Fibroblast of lung (primary cell): ENCODE measurements at regions not wholly inside any gene's neighbourhood (a gene's known extent, or its start where the extent isn't known, plus 50 kb on each side); places are given as distances from the start of the nearest gene placed in this dataset.

ENCODE experiments used
- EZH2 ChIP-seq: IDR thresholded peaks from 2 replicates; pipeline ENCODE4 v1.5.1; 2012; ENCODE audit warnings: low read length, control low read depth, mild to moderate bottlenecking; ENCODE audit errors: missing control alignments
- TF ChIP-seq, protein P1 (sequence below), 2 donors: IDR thresholded peaks in 1 of 2; conservative IDR thresholded peaks in 1 of 2; 1 replicate in 1 of 2; 2 replicates in 1 of 2; pipeline ENCODE4 v1.5.1; 2011 to 2012; ENCODE audit warnings: low read length in 2 of 2, control low read depth in 1 of 2, inconsistent platforms in 1 of 2, low read depth in 1 of 2, mild to moderate bottlenecking in 1 of 2

DNA sequence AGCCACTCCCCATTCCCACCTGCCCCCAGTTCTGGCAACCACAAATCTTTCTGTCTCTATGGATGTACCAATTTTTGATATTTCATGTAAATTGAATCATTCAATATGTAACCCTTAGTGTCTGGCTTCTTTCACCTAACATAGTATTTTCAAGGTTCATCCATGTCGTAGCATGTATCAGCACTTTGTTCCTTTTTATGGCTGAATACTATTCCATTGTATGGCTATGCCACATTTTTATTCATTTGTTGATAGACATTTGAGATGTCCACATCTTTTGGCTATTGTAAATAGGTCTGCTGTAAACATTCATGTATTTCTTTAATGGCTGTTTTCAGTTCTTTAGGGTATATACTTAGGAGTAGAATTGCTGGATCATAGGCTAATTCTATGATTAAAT, 270.5 kb downstream of the FGFR2 start:
- TF ChIP-seq, protein P1, sequence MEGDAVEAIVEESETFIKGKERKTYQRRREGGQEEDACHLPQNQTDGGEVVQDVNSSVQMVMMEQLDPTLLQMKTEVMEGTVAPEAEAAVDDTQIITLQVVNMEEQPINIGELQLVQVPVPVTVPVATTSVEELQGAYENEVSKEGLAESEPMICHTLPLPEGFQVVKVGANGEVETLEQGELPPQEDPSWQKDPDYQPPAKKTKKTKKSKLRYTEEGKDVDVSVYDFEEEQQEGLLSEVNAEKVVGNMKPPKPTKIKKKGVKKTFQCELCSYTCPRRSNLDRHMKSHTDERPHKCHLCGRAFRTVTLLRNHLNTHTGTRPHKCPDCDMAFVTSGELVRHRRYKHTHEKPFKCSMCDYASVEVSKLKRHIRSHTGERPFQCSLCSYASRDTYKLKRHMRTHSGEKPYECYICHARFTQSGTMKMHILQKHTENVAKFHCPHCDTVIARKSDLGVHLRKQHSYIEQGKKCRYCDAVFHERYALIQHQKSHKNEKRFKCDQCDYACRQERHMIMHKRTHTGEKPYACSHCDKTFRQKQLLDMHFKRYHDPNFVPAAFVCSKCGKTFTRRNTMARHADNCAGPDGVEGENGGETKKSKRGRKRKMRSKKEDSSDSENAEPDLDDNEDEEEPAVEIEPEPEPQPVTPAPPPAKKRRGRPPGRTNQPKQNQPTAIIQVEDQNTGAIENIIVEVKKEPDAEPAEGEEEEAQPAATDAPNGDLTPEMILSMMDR (conservative IDR thresholded peaks at IDR 0.05 in 1 of 2, IDR thresholded peaks at IDR 0.05 in 1 of 2; ENCODE audit: low read depth in 1 of 2, low read length in 2 of 2) = no peak
- no peak for TF ChIP-seq EZH2
